CD8-positive, alpha-beta memory T cell (primary cell): ENCODE measurements at regions not wholly inside any gene's neighbourhood (a gene's known extent, or its start where the extent isn't known, plus 50 kb on each side); places are given as distances from the start of the nearest gene placed in this dataset.

Experiments
- CTCF ChIA-PET: fragments of 350-600 bp; sonication (Branson Sonifier 250); formaldehyde crosslinking; loops from one replicate; lab custom pipeline; 2021; ENCODE audit warnings: antibody characterized with exemption; lab: Charles Lee
- POLR2A ChIA-PET: fragments of 350-600 bp; sonication (Branson Sonifier 250); formaldehyde crosslinking; loops from one replicate; lab custom pipeline; 2021; ENCODE audit warnings: antibody characterized with exemption; lab: Charles Lee
- DNase-seq, 5 donors: peaks; one replicate each; pipeline versions ENCODE4 v3.0.0 to v3.0.0-alpha.2; 2020 to 2022; ENCODE audit warnings: mixed read lengths in 1 of 5
- H3K27ac ChIP-seq: one replicate; pipeline ENCODE4 v1.7.0; 2013; ENCODE audit warnings: low read depth, mild to moderate bottlenecking, low read length, moderate library complexity
- H3K27me3 ChIP-seq: 2 replicates; pipeline ENCODE4 v1.7.0; 2013; ENCODE audit warnings: low read length, mild to moderate bottlenecking; ENCODE audit not compliant: insufficient read depth, poor library complexity, severe bottlenecking
- H3K36me3 ChIP-seq: 2 replicates; pipeline ENCODE4 v1.7.0; 2013; ENCODE audit warnings: mild to moderate bottlenecking, low read length, moderate library complexity; ENCODE audit not compliant: insufficient read depth
- H3K4me1 ChIP-seq: 2 replicates; pipeline ENCODE4 v1.7.0; 2013; ENCODE audit warnings: mild to moderate bottlenecking, low read length, moderate library complexity; ENCODE audit not compliant: insufficient read depth
- H3K4me3 ChIP-seq: 2 replicates; pipeline ENCODE4 v1.7.0; 2013; ENCODE audit warnings: mild to moderate bottlenecking, low read length
- H3K9me3 ChIP-seq: 2 replicates; pipeline ENCODE4 v1.7.0; 2013; ENCODE audit warnings: mild to moderate bottlenecking, low read length
- H3K27ac Mint-ChIP-seq, 8 donors: one replicate each; pipeline ENCODE4 v1.8.0; 2020 to 2021; ENCODE audit warnings: mixed read lengths in 8 of 8, mild to moderate bottlenecking in 6 of 8, inconsistent platforms in 3 of 8, moderate library complexity in 3 of 8
- H3K27me3 Mint-ChIP-seq, 2 donors: one replicate each; pipeline ENCODE4 v1.8.0; 2020 to 2021; ENCODE audit warnings: mixed read lengths in 2 of 2, mild to moderate bottlenecking in 1 of 2, moderate library complexity in 1 of 2
- H3K36me3 Mint-ChIP-seq, 3 donors: one replicate each; pipeline ENCODE4 v1.8.0; 2020 to 2021; ENCODE audit warnings: mixed read lengths in 3 of 3, inconsistent platforms in 1 of 3, mild to moderate bottlenecking in 1 of 3
- H3K4me1 Mint-ChIP-seq, 3 donors: one replicate each; pipeline ENCODE4 v1.8.0; 2020 to 2021; ENCODE audit warnings: mixed read lengths in 3 of 3, inconsistent platforms in 1 of 3, mild to moderate bottlenecking in 1 of 3
- H3K4me3 Mint-ChIP-seq, 7 donors: one replicate each; pipeline ENCODE4 v1.8.0; 2020 to 2021; ENCODE audit warnings: mixed read lengths in 7 of 7, mild to moderate bottlenecking in 6 of 7, moderate library complexity in 4 of 7, inconsistent platforms in 2 of 7
- H3K9me3 Mint-ChIP-seq, 5 donors: one replicate each; pipeline ENCODE4 v1.8.0; 2020 to 2022; ENCODE audit warnings: mixed read lengths in 5 of 5, mild to moderate bottlenecking in 3 of 5, moderate library complexity in 2 of 5, inconsistent platforms in 1 of 5

- Histone ChIP-seq H3K36me3 (no peaks in the 10 kb centered on the region), H3K4me1 (no peaks in the 10 kb centered on the region), H3K27ac (no peak overlapping the region), H3K9me3 (no peaks in the 10 kb centered on the region), H3K27me3 (no peaks in the 10 kb centered on the region), H3K4me3 (no peak overlapping the region)
- Mint-ChIP-seq H3K27ac (no peak overlapping the region), H3K4me1 (no peaks in the 10 kb centered on the region), H3K36me3 (peaks cover 0 to 8% (median 4%) of the 10 kb centered on the region in 3 donors), H3K4me3 (no peak overlapping the region), H3K9me3 (peaks cover 0 to 10% (median 6%) of the 10 kb centered on the region in 5 donors), H3K27me3 (peaks cover 0 to 3% of the 10 kb centered on the region in 2 donors)
- no peak for DNase-seq
- CTCF ChIA-PET = no interaction called here
- POLR2A ChIA-PET = no interaction called here
These were observed 306.8 kb downstream of the MN1 start for GRCh38 chr22:27494785-27495184.

- POLR2A ChIA-PET = no interaction called here
These were observed 306.2 kb downstream of the MN1 start for GRCh38 chr22:27495325-27495724.

GRCh38 chr22:27499121-27499520, 302.4 kb downstream of the MN1 start:
- POLR2A ChIA-PET = no interaction called here
- H3K4me1 Mint-ChIP-seq = no peaks in the 10 kb centered on the region

More at GRCh38 chr22:27495325-27495724, 306.2 kb downstream of the MN1 start:
- no peak for DNase-seq
- CTCF ChIA-PET = no interaction called here
- no peaks in the 10 kb centered on the region for H3K27me3 ChIP-seq
- H3K36me3 ChIP-seq = no peaks in the 10 kb centered on the region
- peaks cover 0 to 8% (median 4%) of the 10 kb centered on the region in 3 donors for H3K36me3 Mint-ChIP-seq
- H3K27ac ChIP-seq = no peak overlapping the region
- no peak overlapping the region for H3K4me3 Mint-ChIP-seq
- H3K9me3 Mint-ChIP-seq = peaks cover 0 to 10% (median 6%) of the 10 kb centered on the region in 5 donors
- no peaks in the 10 kb centered on the region for H3K4me1 ChIP-seq
- no peak overlapping the region for H3K4me3 ChIP-seq
- no peaks in the 10 kb centered on the region for H3K4me1 Mint-ChIP-seq
- H3K9me3 ChIP-seq = no peaks in the 10 kb centered on the region
- H3K27ac Mint-ChIP-seq = no peak overlapping the region
- H3K27me3 Mint-ChIP-seq = peaks cover 0 to 3% of the 10 kb centered on the region in 2 donors

GRCh38 chr22:27501191-27501936, 300.2 kb downstream of the MN1 start:
- Mint-ChIP-seq H3K27me3 (peaks cover 0 to 2% of the 10 kb centered on the region in 2 donors), H3K9me3 (peaks cover 0 to 4% (median 0%) of the 10 kb centered on the region in 5 donors), H3K36me3 (no peaks in the 10 kb centered on the region), H3K27ac (no peak overlapping the region), H3K4me3 (no peak overlapping the region), H3K4me1 (no peaks in the 10 kb centered on the region)
- no peak for DNase-seq
- no peaks in the 10 kb centered on the region for H3K27me3 ChIP-seq
- CTCF ChIA-PET = no interaction called here
- no peaks in the 10 kb centered on the region for H3K36me3 ChIP-seq
- H3K4me3 ChIP-seq = no peak overlapping the region
- H3K4me1 ChIP-seq = no peaks in the 10 kb centered on the region
- no peak overlapping the region for H3K27ac ChIP-seq
- no peaks in the 10 kb centered on the region for H3K9me3 ChIP-seq
- POLR2A ChIA-PET = no interaction called here

More at GRCh38 chr22:27499121-27499520, 302.4 kb downstream of the MN1 start:
- H3K27ac ChIP-seq = no peak overlapping the region
- Mint-ChIP-seq H3K27ac (no peak overlapping the region), H3K36me3 (no peaks in the 10 kb centered on the region), H3K27me3 (peaks cover 0 to 2% of the 10 kb centered on the region in 2 donors), H3K9me3 (peaks cover 0 to 4% (median 0%) of the 10 kb centered on the region in 5 donors), H3K4me3 (no peak overlapping the region)
- H3K27me3 ChIP-seq = no peaks in the 10 kb centered on the region
- H3K36me3 ChIP-seq = no peaks in the 10 kb centered on the region
- H3K9me3 ChIP-seq = no peaks in the 10 kb centered on the region
- no peak for DNase-seq
- CTCF ChIA-PET = no interaction called here
- no peaks in the 10 kb centered on the region for H3K4me1 ChIP-seq
- H3K4me3 ChIP-seq = no peak overlapping the region

GRCh38 chr22:27502327-27502726, 299.2 kb downstream of the MN1 start:
- H3K27me3 Mint-ChIP-seq = peaks cover 0 to 2% of the 10 kb centered on the region in 2 donors
- no peaks in the 10 kb centered on the region for H3K36me3 Mint-ChIP-seq
- H3K27ac Mint-ChIP-seq = no peak overlapping the region
- ChIA-PET POLR2A (no interaction called here), CTCF (no interaction called here)
- Histone ChIP-seq H3K4me3 (no peak overlapping the region), H3K9me3 (no peaks in the 10 kb centered on the region), H3K36me3 (no peaks in the 10 kb centered on the region), H3K27ac (no peak overlapping the region), H3K27me3 (no peaks in the 10 kb centered on the region), H3K4me1 (no peaks in the 10 kb centered on the region)
- H3K9me3 Mint-ChIP-seq = peaks cover 0 to 4% (median 0%) of the 10 kb centered on the region in 5 donors
- DNase-seq = no peak
- no peak overlapping the region for H3K4me3 Mint-ChIP-seq
- no peaks in the 10 kb centered on the region for H3K4me1 Mint-ChIP-seq

- H3K4me3 ChIP-seq = no peak overlapping the region
- Mint-ChIP-seq H3K27ac (no peak overlapping the region), H3K9me3 (peaks cover 0 to 4% (median 0%) of the 10 kb centered on the region in 5 donors), H3K27me3 (peaks cover 3% of the 10 kb centered on the region in 2 donors), H3K4me3 (no peak overlapping the region), H3K36me3 (no peaks in the 10 kb centered on the region), H3K4me1 (no peaks in the 10 kb centered on the region)
- H3K36me3 ChIP-seq = no peaks in the 10 kb centered on the region
- no peaks in the 10 kb centered on the region for H3K27me3 ChIP-seq
- H3K4me1 ChIP-seq = no peaks in the 10 kb centered on the region
- DNase-seq = no peak
- no peaks in the 10 kb centered on the region for H3K9me3 ChIP-seq
- H3K27ac ChIP-seq = no peak overlapping the region
- ChIA-PET POLR2A (no interaction called here), CTCF (no interaction called here)
These were observed 296.9 kb downstream of the MN1 start for GRCh38 chr22:27504360-27505253.

GRCh38 chr22:27507111-27507611, 294.4 kb downstream of the MN1 start:
- H3K27me3 Mint-ChIP-seq = peaks cover 3 to 7% of the 10 kb centered on the region in 2 donors
- Histone ChIP-seq H3K36me3 (no peaks in the 10 kb centered on the region), H3K27ac (no peak overlapping the region), H3K4me3 (no peak overlapping the region), H3K4me1 (no peaks in the 10 kb centered on the region), H3K9me3 (no peaks in the 10 kb centered on the region), H3K27me3 (no peaks in the 10 kb centered on the region)
- H3K27ac Mint-ChIP-seq = no peak overlapping the region
- POLR2A ChIA-PET = no interaction called here
- H3K36me3 Mint-ChIP-seq = no peaks in the 10 kb centered on the region
- H3K4me3 Mint-ChIP-seq = no peak overlapping the region
- H3K9me3 Mint-ChIP-seq = peaks cover 0 to 4% (median 2%) of the 10 kb centered on the region in 5 donors
- CTCF ChIA-PET = no interaction called here
- no peaks in the 10 kb centered on the region for H3K4me1 Mint-ChIP-seq
- no peak for DNase-seq
